GM12892 (cell line): ENCODE measurements at regions not wholly inside any gene's neighbourhood (a gene's known extent, or its start where the extent isn't known, plus 50 kb on each side); places are given as distances from the start of the nearest gene placed in this dataset.

Experiments used
- DNase-seq: peaks from one replicate; pipeline ENCODE4 v3.0.0; 2011; ENCODE audit not compliant: insufficient read length
- FAIRE-seq: peaks from 2 replicates; lab custom pipeline; 2011; peaks lifted over from hg19 to GRCh38; lab: Jason Lieb, UNC
- POLR2A ChIP-seq: IDR thresholded peaks from 2 replicates; pipeline ENCODE4 v1.6.1; 2011; ENCODE audit warnings: low read depth, low read length, control low read depth
- POLR2AphosphoS5 ChIP-seq: IDR thresholded peaks from 2 replicates; pipeline ENCODE4 v1.6.1; 2011; ENCODE audit warnings: low read depth, low read length, control low read depth
- TAF1 ChIP-seq: IDR thresholded peaks from 2 replicates; pipeline ENCODE4 v1.6.1; 2011; ENCODE audit warnings: low read depth, mild to moderate bottlenecking, control low read depth, low read length, borderline replicate concordance

DNA sequence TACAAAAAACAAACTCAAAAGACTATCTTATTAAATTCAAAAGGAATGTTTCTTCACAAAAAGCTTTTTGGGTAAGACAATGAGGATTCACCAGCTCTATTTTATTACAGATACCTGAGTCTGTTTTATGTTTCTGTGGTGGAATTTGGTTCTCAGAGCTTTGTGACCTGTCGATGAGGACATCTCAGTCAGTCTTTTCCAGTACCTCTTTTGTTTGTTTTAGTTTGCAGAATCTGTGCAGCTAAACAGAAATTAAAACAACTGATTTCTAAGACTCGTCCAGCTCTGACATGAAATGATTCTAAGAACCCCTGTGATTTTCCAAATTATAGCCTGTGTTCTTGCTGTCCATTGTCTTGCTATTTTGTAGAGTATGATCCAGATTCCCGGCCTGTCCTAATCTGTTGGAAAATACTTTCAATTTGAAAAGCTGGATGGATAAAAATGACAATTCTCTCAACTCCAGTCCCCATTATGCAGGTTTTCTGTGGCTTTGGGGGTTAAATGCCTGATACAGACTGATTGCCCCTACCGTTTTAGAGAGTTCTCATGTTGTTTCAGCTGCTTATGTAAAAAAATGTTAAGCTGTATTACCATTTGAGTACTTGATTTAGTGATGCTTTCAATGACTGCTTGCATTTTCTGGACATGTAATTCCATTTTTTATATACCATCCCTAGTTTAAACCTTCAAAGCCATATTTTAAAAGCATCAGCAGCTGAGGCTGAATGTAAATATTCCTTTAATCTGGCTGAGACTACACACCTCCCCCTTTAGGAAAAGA lies 94.2 kb upstream of the TAB2 start:
- FAIRE-seq, result no peak
- TF ChIP-seq POLR2AphosphoS5 (no peak), POLR2A (no peak), TAF1 (no peak)
- DNase-seq, result no peak

GRCh38 chr6:149223904-149224351 lies 93.6 kb upstream of the TAB2 start:
- TF ChIP-seq TAF1 (no peak), POLR2A (no peak), POLR2AphosphoS5 (no peak)
- no peak for DNase-seq
- FAIRE-seq, result no peak

DNA sequence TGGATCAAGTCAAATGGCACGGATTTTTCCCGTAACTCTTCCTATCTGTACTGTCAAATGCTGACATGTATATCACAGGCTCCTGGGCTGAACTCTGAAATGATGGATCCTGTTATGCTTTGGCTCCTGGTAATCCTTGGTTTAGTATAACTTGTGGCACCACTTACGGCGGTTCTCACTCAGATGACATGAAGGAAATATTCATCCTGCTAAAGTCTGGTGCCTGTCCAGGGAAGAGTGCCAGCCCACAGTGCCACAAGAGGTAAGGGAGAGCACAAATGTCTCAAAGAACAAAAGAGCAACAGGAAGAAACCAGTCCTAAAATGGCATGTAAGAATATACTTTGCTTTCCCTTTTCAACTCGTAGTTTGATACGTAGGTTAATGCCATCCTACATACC lies 93.1 kb upstream of the TAB2 start:
- TF ChIP-seq POLR2AphosphoS5 (no peak), POLR2A (no peak), TAF1 (no peak)
- DNase-seq, result no peak
- FAIRE-seq, result no peak

GRCh38 chr6:149225370-149225769 lies 92.1 kb upstream of the TAB2 start:
- TF ChIP-seq POLR2A (no peak), POLR2AphosphoS5 (no peak), TAF1 (no peak)
- DNase-seq (no peak), FAIRE-seq (no peak)

DNA sequence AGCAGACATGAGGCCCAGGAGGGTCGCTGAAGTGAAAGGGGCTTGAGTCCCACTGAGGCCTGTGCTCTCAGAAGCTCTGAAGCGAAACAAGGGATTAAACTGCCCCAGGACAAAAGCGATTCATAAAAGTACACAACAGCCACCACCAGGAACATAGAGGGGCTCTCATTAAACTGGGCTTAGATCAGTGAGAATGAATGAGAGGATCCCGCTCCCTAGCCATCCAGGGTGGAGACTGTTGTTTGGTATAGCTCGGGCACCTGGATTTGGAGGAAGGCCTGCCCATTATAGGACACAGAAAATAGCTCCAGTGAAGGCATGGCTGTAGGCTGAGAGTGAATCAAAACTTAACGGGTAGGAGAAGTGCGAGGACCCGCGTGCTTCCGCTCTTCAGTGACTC lies 91.6 kb upstream of the TAB2 start:
- DNase-seq (no peak), FAIRE-seq (no peak)
- no peak for TF ChIP-seq POLR2AphosphoS5

- no peak for DNase-seq
- no peak for FAIRE-seq
- TF ChIP-seq POLR2A, result no peak
- TF ChIP-seq TAF1, result no peak
- no peak for TF ChIP-seq POLR2AphosphoS5
Measured at GRCh38 chr6:149227796-149228195, 89.7 kb upstream of the TAB2 start.

DNA sequence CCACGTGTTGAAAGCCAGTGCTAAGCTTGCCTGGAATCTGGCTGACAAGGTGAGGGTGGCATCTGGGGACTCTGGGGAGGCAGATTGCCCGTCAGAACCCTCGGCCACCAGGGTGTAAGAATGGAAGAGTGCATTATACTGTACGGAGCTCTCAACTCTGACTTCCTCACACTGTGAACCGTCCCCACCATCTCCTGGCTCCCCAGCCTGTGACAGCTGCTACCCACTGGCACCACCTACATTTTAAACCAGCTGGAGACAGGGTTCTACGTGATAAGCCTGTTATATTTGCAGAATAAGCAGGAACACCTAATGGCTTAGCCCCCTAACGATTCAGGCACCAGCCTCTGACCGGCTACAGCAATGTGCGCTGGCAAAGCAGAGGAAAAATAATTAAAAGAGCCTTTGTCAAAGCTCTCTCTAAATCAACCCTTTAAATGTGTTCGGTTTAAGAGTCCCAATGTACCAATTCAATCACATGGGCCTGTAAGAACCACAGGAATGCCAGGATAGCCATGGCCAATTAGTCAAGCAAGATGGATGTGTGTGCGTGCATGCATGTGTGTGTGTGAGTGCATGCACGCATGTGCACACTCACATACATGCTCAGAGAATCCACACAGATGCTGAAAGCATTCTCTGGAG lies 89.1 kb upstream of the TAB2 start:
- FAIRE-seq, result no peak

DNA sequence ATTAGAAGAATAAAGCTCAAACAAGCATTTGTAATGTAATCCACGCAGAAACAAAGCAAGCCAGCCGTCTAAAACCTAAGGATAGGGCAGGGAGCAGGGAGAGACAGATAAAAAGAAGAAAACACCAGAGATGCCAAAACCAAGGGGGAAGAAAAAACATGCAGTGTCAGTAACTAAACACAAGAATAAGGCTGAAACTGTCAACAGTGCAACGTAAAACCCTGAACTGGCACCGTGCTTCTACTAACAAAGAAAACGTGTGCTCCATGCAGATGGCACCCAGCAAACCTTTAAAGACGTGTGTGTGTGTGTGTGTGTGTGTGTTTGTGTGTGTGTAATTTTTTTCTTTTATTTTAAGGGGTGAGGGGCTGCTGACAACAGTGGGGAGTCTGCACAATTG lies 88.4 kb upstream of the TAB2 start:
- DNase-seq (no peak), FAIRE-seq (no peak)
- TF ChIP-seq POLR2AphosphoS5, result no peak
- TF ChIP-seq TAF1, result no peak
- TF ChIP-seq POLR2A, result no peak

More for the DNA sequence above, 89.1 kb upstream of the TAB2 start:
- TF ChIP-seq POLR2AphosphoS5, result no peak
- TF ChIP-seq TAF1, result no peak
- no peak for TF ChIP-seq POLR2A
- no peak for DNase-seq

- TF ChIP-seq TAF1 (no peak), POLR2AphosphoS5 (no peak), POLR2A (no peak)
- FAIRE-seq, result peak; percentile 54
- DNase-seq, result no peak
Measured at GRCh38 chr6:149230712-149231460, 86.6 kb upstream of the TAB2 start.

DNA sequence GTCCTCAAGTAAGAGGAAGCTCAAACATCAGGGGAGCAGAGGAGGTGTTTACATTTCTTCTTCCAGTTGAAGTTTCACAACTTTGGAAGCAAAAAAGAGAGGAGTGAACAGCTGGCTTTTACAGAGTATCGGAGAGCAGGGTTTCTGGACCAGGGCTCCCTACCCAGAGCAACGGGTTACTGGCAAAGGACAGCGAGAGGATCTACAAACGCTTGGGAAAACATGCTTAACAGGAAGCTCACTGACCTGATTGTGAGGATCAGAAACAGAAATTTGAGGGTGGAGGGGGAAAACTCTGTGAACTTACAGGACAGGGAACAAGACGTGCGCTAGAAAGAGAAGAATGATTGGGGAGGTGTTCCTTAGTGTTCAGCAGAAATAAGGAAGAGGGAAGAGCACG lies 85.7 kb upstream of the TAB2 start:
- no peak for TF ChIP-seq POLR2A
- TF ChIP-seq TAF1, result no peak
- no peak for TF ChIP-seq POLR2AphosphoS5
- no peak for FAIRE-seq
- DNase-seq, result no peak

GRCh38 chr6:149233056-149233715 lies 84.3 kb upstream of the TAB2 start:
- FAIRE-seq (no peak), DNase-seq (no peak)
- TF ChIP-seq TAF1 (no peak), POLR2AphosphoS5 (no peak), POLR2A (no peak)
